ENCODE measurements at regions not wholly inside any gene's neighbourhood (a gene's known extent, or its start where the extent isn't known, plus 50 kb on each side); places are given as distances from the start of the nearest gene placed in this dataset.

- TF ChIP-seq POLR2A (IDR thresholded peaks at IDR 0.05) (no peak), CTCF (IDR thresholded peaks at IDR 0.05) (no peak)
These were observed 956.1 kb downstream of the ADGRL3 start for GRCh38 chr4:62156205-62156604.
